ENCODE measurements at regions not wholly inside any gene's neighbourhood (a gene's known extent, or its start where the extent isn't known, plus 50 kb on each side); places are given as distances from the start of the nearest gene placed in this dataset.

GRCh38 chr1:239765163-239765562 lies 326.5 kb upstream of the FMN2 start:
- Histone ChIP-seq H3K9me2 (replicated peaks; ENCODE audit: insufficient read depth) (no peaks in the 10 kb centered on the region), H4K20me1 (ENCODE audit: insufficient read depth, poor library complexity, severe bottlenecking) (no peaks in the 10 kb centered on the region), H3K27me3 (no peaks in the 10 kb centered on the region), H3K9me3 (ENCODE audit: low read depth) (no peaks in the 10 kb centered on the region), H2AFZ (no peak overlapping the region), H3K27ac (no peak overlapping the region), H3K36me3 (replicated peaks; ENCODE audit: insufficient read depth, low read depth) (no peaks in the 10 kb centered on the region), H3K4me2 (no peak overlapping the region), H3K79me2 (no peaks in the 10 kb centered on the region), H3K4me1 (ENCODE audit: insufficient read depth) (no peaks in the 10 kb centered on the region), H3K4me3 (no peak overlapping the region)
- WGBS (ENCODE audit: low lambda C conversion rate, missing lambda C conversion rate), result 87% methylated on average over 5 of the region's 5 CpGs
- DNase-seq (ENCODE audit: low spot score), result no peak
- TF ChIP-seq CTCF (IDR thresholded peaks at IDR 0.05; ENCODE audit: poor library complexity) (no peak), EZH2 (IDR thresholded peaks at IDR 0.05; ENCODE audit: borderline replicate concordance) (no peak), EZH2phosphoT487 (IDR thresholded peaks at IDR 0.05; ENCODE audit: low read depth, severe bottlenecking, unreplicated experiment) (no peak)

DNA sequence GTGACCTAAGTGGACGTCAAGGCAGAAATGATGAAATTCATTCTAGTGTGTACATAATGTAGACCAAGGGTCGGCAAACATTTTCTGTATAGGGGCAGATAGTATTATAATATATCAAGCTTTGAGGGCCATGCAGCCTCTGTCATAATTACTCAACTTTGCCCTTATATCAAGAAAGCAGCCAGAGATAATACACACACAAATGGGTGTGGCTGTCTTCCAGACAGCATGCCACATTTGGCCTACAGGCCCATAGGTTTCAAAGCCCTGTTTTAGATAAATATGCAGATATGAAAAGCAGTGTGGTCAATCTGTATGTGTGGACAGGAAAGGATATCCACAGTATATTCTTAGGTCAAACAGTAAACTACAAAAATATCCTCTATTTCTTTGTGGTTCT lies 320.1 kb upstream of the FMN2 start:
- H3K79me2 ChIP-seq, result no peaks in the 10 kb centered on the region
- no peaks in the 10 kb centered on the region for H3K9me2 ChIP-seq (replicated peaks; ENCODE audit: insufficient read depth)
- H4K20me1 ChIP-seq (ENCODE audit: insufficient read depth, poor library complexity, severe bottlenecking), result no peaks in the 10 kb centered on the region
- H3K4me2 ChIP-seq, result no peak overlapping the region
- H3K36me3 ChIP-seq (replicated peaks; ENCODE audit: insufficient read depth, low read depth), result no peaks in the 10 kb centered on the region
- no peak overlapping the region for H3K27ac ChIP-seq
- no peak for DNase-seq (ENCODE audit: low spot score)
- H3K4me3 ChIP-seq, result no peak overlapping the region
- TF ChIP-seq EZH2 (IDR thresholded peaks at IDR 0.05; ENCODE audit: borderline replicate concordance), result no peak
- no peak for TF ChIP-seq EZH2phosphoT487 (IDR thresholded peaks at IDR 0.05; ENCODE audit: low read depth, severe bottlenecking, unreplicated experiment)
- TF ChIP-seq CTCF (IDR thresholded peaks at IDR 0.05; ENCODE audit: poor library complexity), result no peak
- no peaks in the 10 kb centered on the region for H3K9me3 ChIP-seq (ENCODE audit: low read depth)
- no peaks in the 10 kb centered on the region for H3K27me3 ChIP-seq
- whole genome bisulfite sequencing (ENCODE audit: low lambda C conversion rate, missing lambda C conversion rate), result 75% methylated on average over 2 of the region's 2 CpGs
- H2AFZ ChIP-seq, result no peak overlapping the region
- no peaks in the 10 kb centered on the region for H3K4me1 ChIP-seq (ENCODE audit: insufficient read depth)

- no peaks in the 10 kb centered on the region for H3K27me3 ChIP-seq
- H2AFZ ChIP-seq, result no peak overlapping the region
- TF ChIP-seq EZH2 (IDR thresholded peaks at IDR 0.05; ENCODE audit: borderline replicate concordance) (no peak), CTCF (IDR thresholded peaks at IDR 0.05; ENCODE audit: poor library complexity) (no peak), EZH2phosphoT487 (IDR thresholded peaks at IDR 0.05; ENCODE audit: low read depth, severe bottlenecking, unreplicated experiment) (no peak)
- no peaks in the 10 kb centered on the region for H4K20me1 ChIP-seq (ENCODE audit: insufficient read depth, poor library complexity, severe bottlenecking)
- H3K4me1 ChIP-seq (ENCODE audit: insufficient read depth), result no peaks in the 10 kb centered on the region
- no peak for DNase-seq (ENCODE audit: low spot score)
- no peaks in the 10 kb centered on the region for H3K9me3 ChIP-seq (ENCODE audit: low read depth)
- no peak overlapping the region for H3K27ac ChIP-seq
- H3K4me3 ChIP-seq, result no peak overlapping the region
- no peaks in the 10 kb centered on the region for H3K79me2 ChIP-seq
- no peaks in the 10 kb centered on the region for H3K9me2 ChIP-seq (replicated peaks; ENCODE audit: insufficient read depth)
- 73% methylated on average over 4 of the region's 4 CpGs for WGBS (ENCODE audit: low lambda C conversion rate, missing lambda C conversion rate)
- H3K4me2 ChIP-seq, result no peak overlapping the region
- no peaks in the 10 kb centered on the region for H3K36me3 ChIP-seq (replicated peaks; ENCODE audit: insufficient read depth, low read depth)
Observed at GRCh38 chr1:239772446-239772845, 319.2 kb upstream of the FMN2 start.

- Histone ChIP-seq H3K27ac (no peak overlapping the region), H3K4me2 (no peak overlapping the region), H3K27me3 (no peaks in the 10 kb centered on the region), H3K4me1 (ENCODE audit: insufficient read depth) (no peaks in the 10 kb centered on the region), H3K9me2 (replicated peaks; ENCODE audit: insufficient read depth) (no peaks in the 10 kb centered on the region), H3K9me3 (ENCODE audit: low read depth) (no peaks in the 10 kb centered on the region), H3K4me3 (no peak overlapping the region), H2AFZ (no peak overlapping the region), H3K36me3 (replicated peaks; ENCODE audit: insufficient read depth, low read depth) (no peaks in the 10 kb centered on the region), H4K20me1 (ENCODE audit: insufficient read depth, poor library complexity, severe bottlenecking) (no peaks in the 10 kb centered on the region), H3K79me2 (no peaks in the 10 kb centered on the region)
- DNase-seq (ENCODE audit: low spot score), result no peak
- TF ChIP-seq CTCF (IDR thresholded peaks at IDR 0.05; ENCODE audit: poor library complexity) (no peak), EZH2phosphoT487 (IDR thresholded peaks at IDR 0.05; ENCODE audit: low read depth, severe bottlenecking, unreplicated experiment) (no peak), EZH2 (IDR thresholded peaks at IDR 0.05; ENCODE audit: borderline replicate concordance) (no peak)
- WGBS (ENCODE audit: low lambda C conversion rate, missing lambda C conversion rate), result 94% methylated on average over 6 of the region's 6 CpGs
Observed at GRCh38 chr1:239775466-239775865, 316.2 kb upstream of the FMN2 start.

Measured in hepatocyte (in vitro differentiated cells).